Naive B cell (primary cell): ENCODE measurements at regions not wholly inside any gene's neighbourhood (a gene's known extent, or its start where the extent isn't known, plus 50 kb on each side); places are given as distances from the start of the nearest gene placed in this dataset.
A peak's percentile ranks its signal among the peaks of the same experiment; 100 is the strongest.

ENCODE experiments used
- ATAC-seq, 2 donors: fragments of 150-1000 bp; cut with Tn5 transposase; 2 replicates each; pipeline ENCODE4 v1.10.0; 2021; ENCODE audit warnings: low read depth in 2 of 2, mild to moderate bottlenecking in 2 of 2, moderate library complexity in 2 of 2
- DNase-seq: peaks from one replicate; pipeline ENCODE4 v3.0.0; 2022
- H3K27ac Mint-ChIP-seq, 6 donors: one replicate each; pipeline ENCODE4 v1.8.0; 2020 to 2022; ENCODE audit warnings: mild to moderate bottlenecking in 6 of 6, mixed read lengths in 6 of 6, moderate library complexity in 5 of 6, inconsistent platforms in 2 of 6
- H3K27me3 Mint-ChIP-seq, 3 donors: one replicate each; pipeline ENCODE4 v1.8.0; 2021 to 2022; ENCODE audit warnings: mixed read lengths in 3 of 3, mild to moderate bottlenecking in 1 of 3
- H3K36me3 Mint-ChIP-seq, 2 donors: one replicate each; pipeline ENCODE4 v1.8.0; 2020 to 2022; ENCODE audit warnings: mixed read lengths in 2 of 2, inconsistent platforms in 1 of 2, mild to moderate bottlenecking in 1 of 2
- H3K4me1 Mint-ChIP-seq, 3 donors: one replicate each; pipeline ENCODE4 v1.8.0; 2020 to 2022; ENCODE audit warnings: mixed read lengths in 3 of 3, inconsistent platforms in 1 of 3, mild to moderate bottlenecking in 1 of 3, moderate library complexity in 1 of 3
- H3K4me3 Mint-ChIP-seq, 8 donors: one replicate each; pipeline ENCODE4 v1.8.0; 2020 to 2022; ENCODE audit warnings: mild to moderate bottlenecking in 8 of 8, mixed read lengths in 8 of 8, moderate library complexity in 8 of 8, inconsistent platforms in 2 of 8
- H3K9me3 Mint-ChIP-seq, 7 donors: one replicate each; pipeline ENCODE4 v1.8.0; 2020 to 2022; ENCODE audit warnings: mixed read lengths in 7 of 7, mild to moderate bottlenecking in 5 of 7, inconsistent platforms in 2 of 7, moderate library complexity in 1 of 7

DNA sequence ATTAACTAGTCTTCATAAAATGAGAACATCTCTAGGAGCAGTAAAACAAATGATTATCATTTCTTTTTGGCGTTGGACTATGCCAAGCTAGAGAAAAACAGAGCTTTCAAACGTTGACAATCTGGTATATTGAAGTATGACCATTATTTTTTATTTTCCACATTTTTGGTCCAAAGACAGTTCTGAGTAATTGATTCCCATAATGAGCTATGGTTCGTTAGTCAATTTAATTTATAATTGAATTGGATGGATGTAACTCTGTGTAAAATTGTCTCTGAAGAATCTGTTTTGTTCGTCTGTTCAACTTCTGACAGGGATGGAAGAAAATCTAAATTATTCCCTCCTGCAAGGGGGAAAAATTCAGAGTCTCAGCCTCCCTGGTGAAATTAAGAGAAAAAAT lies 234.5 kb downstream of the LMO4 start:
- H3K27ac Mint-ChIP-seq, result no peak overlapping the region
- H3K4me1 Mint-ChIP-seq, result no peaks in the 10 kb centered on the region
- ATAC-seq (no peak), DNase-seq (no peak)
- no peak overlapping the region for H3K4me3 Mint-ChIP-seq
- H3K36me3 Mint-ChIP-seq, result no peaks in the 10 kb centered on the region
- H3K9me3 Mint-ChIP-seq, result no peaks in the 10 kb centered on the region
- H3K27me3 Mint-ChIP-seq, result no peaks in the 10 kb centered on the region

- H3K36me3 Mint-ChIP-seq, result no peaks in the 10 kb centered on the region
- no peak overlapping the region for H3K4me3 Mint-ChIP-seq
- no peaks in the 10 kb centered on the region for H3K4me1 Mint-ChIP-seq
Measured at GRCh38 chr1:87565861-87566260, 237.2 kb downstream of the LMO4 start.

GRCh38 chr1:87568005-87568404 lies 239.3 kb downstream of the LMO4 start:
- Mint-ChIP-seq H3K36me3 (peaks cover 0 to 4% of the 10 kb centered on the region in 2 donors), H3K4me1 (no peaks in the 10 kb centered on the region), H3K27me3 (no peaks in the 10 kb centered on the region), H3K9me3 (no peaks in the 10 kb centered on the region), H3K27ac (no peak overlapping the region), H3K4me3 (no peak overlapping the region)
- DNase-seq (no peak), ATAC-seq (no peak)

More at GRCh38 chr1:87565861-87566260, 237.2 kb downstream of the LMO4 start:
- DNase-seq (no peak), ATAC-seq (no peak)
- H3K27me3 Mint-ChIP-seq, result no peaks in the 10 kb centered on the region
- no peaks in the 10 kb centered on the region for H3K9me3 Mint-ChIP-seq
- no peak overlapping the region for H3K27ac Mint-ChIP-seq

- H3K27me3 Mint-ChIP-seq, result no peaks in the 10 kb centered on the region
- H3K27ac Mint-ChIP-seq, result no peak overlapping the region
- ATAC-seq, result no peak
- no peak overlapping the region for H3K4me3 Mint-ChIP-seq
- no peak for DNase-seq
- H3K9me3 Mint-ChIP-seq, result no peaks in the 10 kb centered on the region
- H3K36me3 Mint-ChIP-seq, result peaks cover 0 to 4% of the 10 kb centered on the region in 2 donors
- no peaks in the 10 kb centered on the region for H3K4me1 Mint-ChIP-seq
Measured at GRCh38 chr1:87568911-87569310, 240.2 kb downstream of the LMO4 start.

DNA sequence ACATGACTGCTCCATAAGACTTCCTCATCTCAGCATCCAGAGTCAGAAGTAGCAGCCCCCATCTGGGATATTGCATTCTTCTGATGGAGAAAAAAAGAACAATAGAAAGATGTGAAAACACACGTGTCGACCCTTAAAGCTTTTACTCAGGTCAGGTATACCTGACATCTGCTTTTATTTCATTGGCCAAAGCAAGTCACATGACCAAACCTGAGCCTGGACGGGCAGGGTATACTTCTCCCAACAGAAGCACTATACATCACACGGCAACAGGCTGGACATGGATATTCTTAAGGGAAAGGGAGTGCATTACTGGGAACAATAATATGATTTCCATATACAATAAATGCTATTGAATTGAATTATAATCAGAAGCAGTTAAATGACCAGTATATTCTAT lies 243.3 kb downstream of the LMO4 start:
- DNase-seq (no peak), ATAC-seq (no peak)
- Mint-ChIP-seq H3K4me1 (no peaks in the 10 kb centered on the region), H3K9me3 (no peaks in the 10 kb centered on the region), H3K27me3 (no peaks in the 10 kb centered on the region), H3K36me3 (peaks cover 0 to 4% of the 10 kb centered on the region in 2 donors), H3K27ac (no peak overlapping the region), H3K4me3 (no peak overlapping the region)

GRCh38 chr1:87572891-87573290 lies 244.2 kb downstream of the LMO4 start:
- Mint-ChIP-seq H3K27ac (no peak overlapping the region), H3K4me3 (no peak overlapping the region), H3K4me1 (no peaks in the 10 kb centered on the region), H3K27me3 (no peaks in the 10 kb centered on the region), H3K9me3 (no peaks in the 10 kb centered on the region), H3K36me3 (peaks cover 0 to 4% of the 10 kb centered on the region in 2 donors)
- no peak for ATAC-seq
- DNase-seq, result no peak

DNA sequence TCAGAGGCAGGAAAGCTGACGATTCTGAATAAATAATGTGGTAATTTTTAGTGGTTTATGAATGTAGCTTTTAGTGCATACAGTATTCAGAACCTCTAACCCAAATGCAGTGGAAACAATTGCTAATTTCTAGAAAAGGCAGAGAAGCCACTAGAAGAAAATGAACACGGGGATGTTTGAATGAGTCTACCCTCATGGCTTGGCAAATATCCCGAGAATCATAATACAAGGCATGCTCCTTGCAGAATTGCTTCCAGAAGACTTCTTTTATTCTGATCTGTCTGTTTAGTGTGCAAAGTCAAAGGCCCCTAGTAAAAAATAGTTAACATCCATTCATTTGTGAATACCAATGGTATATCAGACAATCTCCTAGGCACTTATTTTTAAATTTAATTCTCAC lies 246.8 kb downstream of the LMO4 start:
- Mint-ChIP-seq H3K9me3 (no peaks in the 10 kb centered on the region), H3K36me3 (peaks cover 0 to 4% of the 10 kb centered on the region in 2 donors), H3K27me3 (no peaks in the 10 kb centered on the region), H3K27ac (no peak overlapping the region), H3K4me1 (no peaks in the 10 kb centered on the region), H3K4me3 (no peak overlapping the region)
- DNase-seq (no peak), ATAC-seq (no peak)

GRCh38 chr1:87578464-87578863 lies 249.8 kb downstream of the LMO4 start:
- Mint-ChIP-seq H3K36me3 (no peaks in the 10 kb centered on the region), H3K27ac (no peak overlapping the region), H3K4me3 (no peak overlapping the region), H3K27me3 (no peaks in the 10 kb centered on the region), H3K9me3 (no peaks in the 10 kb centered on the region), H3K4me1 (no peaks in the 10 kb centered on the region)
- DNase-seq, result no peak
- no peak for ATAC-seq

GRCh38 chr1:87583459-87583858 lies 254.8 kb downstream of the LMO4 start:
- DNase-seq (no peak), ATAC-seq (no peak)
- H3K27ac Mint-ChIP-seq, result no peak overlapping the region
- no peak overlapping the region for H3K4me3 Mint-ChIP-seq
- no peaks in the 10 kb centered on the region for H3K27me3 Mint-ChIP-seq
- H3K36me3 Mint-ChIP-seq, result no peaks in the 10 kb centered on the region
- H3K9me3 Mint-ChIP-seq, result no peaks in the 10 kb centered on the region
- H3K4me1 Mint-ChIP-seq, result peaks cover 14 to 16% (median 16%) of the 10 kb centered on the region in 3 donors

DNA sequence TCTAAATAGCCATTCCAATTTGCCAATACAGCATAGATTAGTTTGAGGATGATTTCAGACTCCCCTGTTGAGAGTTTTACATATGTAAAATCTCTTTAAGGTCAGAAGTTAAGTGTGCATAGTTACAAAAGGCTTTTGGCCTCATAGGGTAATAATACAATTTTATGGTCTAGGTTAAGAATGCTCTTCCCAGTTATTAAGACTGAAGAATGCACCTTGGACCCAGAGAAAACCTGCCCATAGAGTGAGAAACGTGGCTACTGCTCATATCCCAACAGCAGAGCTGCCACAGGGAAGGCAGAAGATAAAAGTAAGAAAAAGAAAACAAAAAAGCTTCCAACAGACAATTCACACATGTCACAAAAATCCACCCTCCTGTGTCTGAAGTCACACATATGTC lies 255.9 kb downstream of the LMO4 start:
- Mint-ChIP-seq H3K27me3 (no peaks in the 10 kb centered on the region), H3K4me3 (no peak overlapping the region), H3K36me3 (no peaks in the 10 kb centered on the region), H3K27ac (peak overlapping the region in 1 of 6 donors; percentile 11), H3K4me1 (peaks cover 16 to 22% (median 17%) of the 10 kb centered on the region in 3 donors), H3K9me3 (no peaks in the 10 kb centered on the region)
- ATAC-seq (no peak), DNase-seq (no peak)

DNA sequence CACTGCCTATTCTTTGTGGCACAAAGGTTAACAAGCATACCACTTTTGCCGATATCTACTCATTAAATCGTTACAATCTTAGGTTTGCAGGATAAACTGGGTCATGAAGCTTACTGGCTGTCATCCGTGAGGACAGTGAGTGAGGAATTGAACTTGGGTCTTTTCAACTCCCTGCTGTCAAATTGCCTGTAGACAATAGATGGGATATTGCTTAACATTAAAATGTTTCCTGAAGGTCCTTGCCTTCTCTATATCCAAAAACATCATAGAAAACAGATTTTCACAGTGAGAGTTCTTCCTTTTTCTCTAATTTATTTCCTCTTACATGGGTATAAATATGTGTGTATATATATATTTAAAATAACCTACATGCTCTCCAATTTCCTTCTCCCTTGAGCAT lies 257.8 kb downstream of the LMO4 start:
- no peak overlapping the region for H3K4me3 Mint-ChIP-seq
- peaks cover 16 to 24% (median 17%) of the 10 kb centered on the region in 3 donors for H3K4me1 Mint-ChIP-seq
- H3K9me3 Mint-ChIP-seq, result peaks cover 0 to 1% (median 0%) of the 10 kb centered on the region in 7 donors
- DNase-seq (no peak), ATAC-seq (no peak)
- no peak overlapping the region for H3K27ac Mint-ChIP-seq
- no peaks in the 10 kb centered on the region for H3K36me3 Mint-ChIP-seq
- no peaks in the 10 kb centered on the region for H3K27me3 Mint-ChIP-seq

DNA sequence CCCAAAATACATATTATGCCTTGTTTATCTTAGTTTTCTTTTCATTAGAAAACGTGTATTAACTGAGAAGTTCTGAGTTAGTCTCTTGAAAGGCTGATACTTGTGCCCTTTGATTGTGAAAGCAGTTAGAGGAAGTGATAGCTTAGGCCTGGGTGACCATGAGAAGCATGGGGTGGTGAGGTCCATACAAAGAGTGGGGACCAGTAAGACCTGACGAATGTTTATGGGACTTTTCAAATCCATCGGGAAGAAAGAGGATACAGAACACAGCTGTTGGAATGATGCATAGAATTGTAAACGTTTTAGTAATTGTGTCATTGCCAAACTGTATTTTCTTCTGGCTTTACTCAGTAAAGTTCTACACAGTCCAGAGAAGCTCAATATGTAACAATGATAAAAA lies 259.8 kb downstream of the LMO4 start:
- peak overlapping the region in 2 of 8 donors; percentile 23 to 71 for H3K4me3 Mint-ChIP-seq
- H3K36me3 Mint-ChIP-seq, result peaks cover 0 to 4% of the 10 kb centered on the region in 2 donors
- peaks cover 22 to 36% (median 25%) of the 10 kb centered on the region in 3 donors for H3K4me1 Mint-ChIP-seq
- H3K27me3 Mint-ChIP-seq, result no peaks in the 10 kb centered on the region
- ATAC-seq (peak in 1 of 2 donors; percentile 52), DNase-seq (no peak)
- H3K9me3 Mint-ChIP-seq, result peaks cover 0 to 3% (median 0%) of the 10 kb centered on the region in 7 donors
- H3K27ac Mint-ChIP-seq, result no peak overlapping the region

GRCh38 chr1:87591492-87591891 lies 262.8 kb downstream of the LMO4 start:
- DNase-seq (no peak), ATAC-seq (no peak)
- Mint-ChIP-seq H3K27me3 (no peaks in the 10 kb centered on the region), H3K4me1 (peaks cover 22 to 36% (median 25%) of the 10 kb centered on the region in 3 donors), H3K36me3 (peaks cover 0 to 4% of the 10 kb centered on the region in 2 donors), H3K4me3 (no peak overlapping the region), H3K27ac (no peak overlapping the region), H3K9me3 (peaks cover 0 to 3% (median 0%) of the 10 kb centered on the region in 7 donors)

DNA sequence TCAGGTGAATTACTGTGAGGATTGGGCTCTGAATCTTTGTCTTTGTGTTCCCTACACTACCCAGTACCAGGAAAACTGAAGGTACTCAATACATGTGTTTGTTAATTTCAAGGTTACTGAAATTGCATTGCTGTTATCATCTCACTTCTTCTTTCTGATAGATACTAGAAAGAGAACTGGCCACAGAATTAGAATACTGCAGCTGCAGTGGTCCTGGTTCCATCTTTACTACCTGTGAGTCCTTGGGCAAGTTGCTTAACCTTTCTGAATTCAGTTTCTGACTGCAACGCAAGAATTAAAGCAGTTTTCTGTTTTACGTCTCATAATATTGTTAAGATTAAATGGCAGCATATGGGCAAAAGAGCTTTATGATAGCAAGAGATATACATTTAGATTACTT lies 263.5 kb downstream of the LMO4 start:
- Mint-ChIP-seq H3K9me3 (peaks cover 0 to 3% (median 0%) of the 10 kb centered on the region in 7 donors), H3K4me3 (no peak overlapping the region), H3K27ac (peak overlapping the region in 1 of 6 donors; percentile 90), H3K4me1 (peaks cover 21 to 33% (median 22%) of the 10 kb centered on the region in 3 donors), H3K36me3 (peaks cover 0 to 4% of the 10 kb centered on the region in 2 donors), H3K27me3 (no peaks in the 10 kb centered on the region)
- DNase-seq, result no peak
- peak; percentile 35 to 49 for ATAC-seq
